ENCODE measurements at regions not wholly inside any gene's neighbourhood (a gene's known extent, or its start where the extent isn't known, plus 50 kb on each side); places are given as distances from the start of the nearest gene placed in this dataset.
"Not testable (repeated sequence)": the region's sequence is repeated elsewhere in the genome, so short reads cannot be mapped to it uniquely, and the experiment has no call there.

GRCh38 chr6:74402781-74403180, 706.8 kb downstream of the CD109 start:
- no peak for DNase-seq (ENCODE audit: low spot score, unreplicated experiment)
- H3K4me3 Mint-ChIP-seq (ENCODE audit: low read depth) = no peak overlapping the region
- no peaks in the 10 kb centered on the region for H3K9me3 Mint-ChIP-seq (ENCODE audit: low read depth)
- no peak overlapping the region for H3K27ac Mint-ChIP-seq
- TF ChIP-seq, protein P1, sequence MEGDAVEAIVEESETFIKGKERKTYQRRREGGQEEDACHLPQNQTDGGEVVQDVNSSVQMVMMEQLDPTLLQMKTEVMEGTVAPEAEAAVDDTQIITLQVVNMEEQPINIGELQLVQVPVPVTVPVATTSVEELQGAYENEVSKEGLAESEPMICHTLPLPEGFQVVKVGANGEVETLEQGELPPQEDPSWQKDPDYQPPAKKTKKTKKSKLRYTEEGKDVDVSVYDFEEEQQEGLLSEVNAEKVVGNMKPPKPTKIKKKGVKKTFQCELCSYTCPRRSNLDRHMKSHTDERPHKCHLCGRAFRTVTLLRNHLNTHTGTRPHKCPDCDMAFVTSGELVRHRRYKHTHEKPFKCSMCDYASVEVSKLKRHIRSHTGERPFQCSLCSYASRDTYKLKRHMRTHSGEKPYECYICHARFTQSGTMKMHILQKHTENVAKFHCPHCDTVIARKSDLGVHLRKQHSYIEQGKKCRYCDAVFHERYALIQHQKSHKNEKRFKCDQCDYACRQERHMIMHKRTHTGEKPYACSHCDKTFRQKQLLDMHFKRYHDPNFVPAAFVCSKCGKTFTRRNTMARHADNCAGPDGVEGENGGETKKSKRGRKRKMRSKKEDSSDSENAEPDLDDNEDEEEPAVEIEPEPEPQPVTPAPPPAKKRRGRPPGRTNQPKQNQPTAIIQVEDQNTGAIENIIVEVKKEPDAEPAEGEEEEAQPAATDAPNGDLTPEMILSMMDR (IDR thresholded peaks at IDR 0.05; ENCODE audit: unreplicated experiment) = no peak
- no peaks in the 10 kb centered on the region for H3K4me1 Mint-ChIP-seq (ENCODE audit: low read depth)
- no peaks in the 10 kb centered on the region for H3K27me3 Mint-ChIP-seq
- no peaks in the 10 kb centered on the region for H3K36me3 Mint-ChIP-seq (ENCODE audit: insufficient read depth)

DNA sequence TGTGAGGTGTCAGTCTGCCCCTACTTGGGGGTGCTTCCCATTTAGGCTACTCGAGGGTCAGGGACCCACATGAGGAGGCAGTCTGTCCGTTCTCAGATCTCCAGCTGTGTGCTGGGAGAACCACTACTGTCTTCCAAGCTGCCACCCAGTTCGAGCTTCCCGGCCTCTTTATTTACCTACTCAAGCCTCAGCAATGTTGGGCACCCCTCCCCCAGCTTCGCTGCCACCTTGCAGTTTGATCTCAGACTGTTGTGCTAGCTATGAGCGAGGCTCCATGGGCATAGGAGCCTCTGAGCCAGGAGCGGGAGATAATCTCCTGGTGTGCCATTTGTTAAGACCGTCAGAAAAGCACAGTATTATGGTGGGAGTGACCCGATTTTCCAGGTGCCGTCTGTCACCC, 682.4 kb downstream of the CD109 start:
- not testable (repeated sequence) for H3K27ac Mint-ChIP-seq; H3K36me3 Mint-ChIP-seq (ENCODE audit: insufficient read depth); H3K4me3 Mint-ChIP-seq (ENCODE audit: low read depth); H3K4me1 Mint-ChIP-seq (ENCODE audit: low read depth); H3K27me3 Mint-ChIP-seq; DNase-seq (ENCODE audit: low spot score, unreplicated experiment)
- H3K9me3 Mint-ChIP-seq (ENCODE audit: low read depth) = peaks cover 11% of the 10 kb centered on the region

DNA sequence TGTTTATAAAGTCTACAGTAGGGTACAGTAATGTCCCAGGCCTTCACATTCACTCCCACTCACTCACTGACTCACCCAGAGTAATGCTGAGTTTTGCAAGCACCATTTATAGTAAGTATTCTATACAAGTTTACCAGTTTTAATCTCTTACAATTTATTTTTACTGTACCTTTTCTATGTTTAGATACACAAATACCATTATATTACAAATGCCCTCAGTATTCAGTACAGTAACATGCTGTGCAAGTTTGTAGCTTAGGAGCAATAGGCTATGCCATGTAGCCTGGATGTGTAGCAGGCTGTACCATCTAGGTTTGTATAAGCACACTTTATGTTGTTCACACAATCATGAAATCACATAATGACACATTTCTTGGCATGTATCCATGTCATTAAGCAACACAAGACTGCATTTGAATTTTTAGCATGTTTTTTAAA, 673.6 kb downstream of the CD109 start:
- no peaks in the 10 kb centered on the region for H3K4me1 Mint-ChIP-seq (ENCODE audit: low read depth)
- no peak overlapping the region for H3K4me3 Mint-ChIP-seq (ENCODE audit: low read depth)
- TF ChIP-seq, protein P1 (IDR thresholded peaks at IDR 0.05; ENCODE audit: unreplicated experiment) = no peak
- H3K9me3 Mint-ChIP-seq (ENCODE audit: low read depth) = no peaks in the 10 kb centered on the region
- H3K27me3 Mint-ChIP-seq = no peaks in the 10 kb centered on the region
- no peak for DNase-seq (ENCODE audit: low spot score, unreplicated experiment)
- H3K36me3 Mint-ChIP-seq (ENCODE audit: insufficient read depth) = no peaks in the 10 kb centered on the region
- no peak overlapping the region for H3K27ac Mint-ChIP-seq

GRCh38 chr6:74368746-74369145, 672.7 kb downstream of the CD109 start:
- no peak overlapping the region for H3K4me3 Mint-ChIP-seq (ENCODE audit: low read depth)
- no peak overlapping the region for H3K27ac Mint-ChIP-seq
- no peak for DNase-seq (ENCODE audit: low spot score, unreplicated experiment)
- TF ChIP-seq, protein P1 (IDR thresholded peaks at IDR 0.05; ENCODE audit: unreplicated experiment) = no peak
- no peaks in the 10 kb centered on the region for H3K9me3 Mint-ChIP-seq (ENCODE audit: low read depth)
- H3K36me3 Mint-ChIP-seq (ENCODE audit: insufficient read depth) = no peaks in the 10 kb centered on the region
- no peaks in the 10 kb centered on the region for H3K4me1 Mint-ChIP-seq (ENCODE audit: low read depth)
- no peaks in the 10 kb centered on the region for H3K27me3 Mint-ChIP-seq

GRCh38 chr6:74366634-74367033, 670.6 kb downstream of the CD109 start:
- Mint-ChIP-seq H3K27ac (no peak overlapping the region), H3K27me3 (no peaks in the 10 kb centered on the region), H3K4me1 (ENCODE audit: low read depth) (no peaks in the 10 kb centered on the region), H3K36me3 (ENCODE audit: insufficient read depth) (no peaks in the 10 kb centered on the region), H3K4me3 (ENCODE audit: low read depth) (no peak overlapping the region), H3K9me3 (ENCODE audit: low read depth) (no peaks in the 10 kb centered on the region)
- TF ChIP-seq, protein P1 (IDR thresholded peaks at IDR 0.05; ENCODE audit: unreplicated experiment) = no peak
- DNase-seq (ENCODE audit: low spot score, unreplicated experiment) = no peak

DNA sequence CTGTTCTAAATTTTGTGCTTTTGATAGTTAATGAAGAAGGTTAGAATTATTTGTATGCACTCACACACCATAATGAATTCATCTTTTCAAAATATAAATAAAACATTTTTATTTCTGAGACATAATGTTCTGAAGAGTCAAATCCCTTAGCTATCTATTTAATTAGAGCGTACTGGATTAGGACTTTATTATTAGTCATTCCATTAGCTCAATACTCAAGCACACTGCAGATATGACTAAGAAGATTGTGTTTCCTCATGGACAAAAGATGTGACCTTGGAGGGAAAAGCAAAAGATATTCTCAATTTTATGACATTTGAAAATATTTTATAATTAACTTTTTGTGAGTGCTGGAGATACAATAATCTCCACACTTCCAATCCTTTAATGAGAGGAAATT, 666.4 kb downstream of the CD109 start:
- no peaks in the 10 kb centered on the region for H3K36me3 Mint-ChIP-seq (ENCODE audit: insufficient read depth)
- H3K27ac Mint-ChIP-seq = no peak overlapping the region

More for the DNA sequence above, 666.4 kb downstream of the CD109 start:
- no peak for DNase-seq (ENCODE audit: low spot score, unreplicated experiment)
- Mint-ChIP-seq H3K9me3 (ENCODE audit: low read depth) (no peaks in the 10 kb centered on the region), H3K4me3 (ENCODE audit: low read depth) (no peak overlapping the region), H3K4me1 (ENCODE audit: low read depth) (no peaks in the 10 kb centered on the region), H3K27me3 (no peaks in the 10 kb centered on the region)
- TF ChIP-seq, protein P1 (IDR thresholded peaks at IDR 0.05; ENCODE audit: unreplicated experiment) = no peak
